GM23248 (cell line): ENCODE measurements at regions not wholly inside any gene's neighbourhood (a gene's known extent, or its start where the extent isn't known, plus 50 kb on each side); places are given as distances from the start of the nearest gene placed in this dataset.

Experiments used
- EZH2 ChIP-seq: fragments of 200-600 bp; sonication (generic); IDR thresholded peaks from 2 replicates; pipeline ENCODE4 v1.6.1; 2018; ENCODE audit warnings: antibody characterized with exemption, mild to moderate bottlenecking; ENCODE audit not compliant: insufficient read depth, poor library complexity, severe bottlenecking
- EZH2phosphoT487 ChIP-seq: fragments of 200-600 bp; sonication (generic); IDR thresholded peaks from 2 replicates; pipeline ENCODE4 v1.6.1; 2018; ENCODE audit warnings: antibody characterized with exemption, moderate library complexity, mild to moderate bottlenecking, low read depth; ENCODE audit not compliant: insufficient read depth

DNA sequence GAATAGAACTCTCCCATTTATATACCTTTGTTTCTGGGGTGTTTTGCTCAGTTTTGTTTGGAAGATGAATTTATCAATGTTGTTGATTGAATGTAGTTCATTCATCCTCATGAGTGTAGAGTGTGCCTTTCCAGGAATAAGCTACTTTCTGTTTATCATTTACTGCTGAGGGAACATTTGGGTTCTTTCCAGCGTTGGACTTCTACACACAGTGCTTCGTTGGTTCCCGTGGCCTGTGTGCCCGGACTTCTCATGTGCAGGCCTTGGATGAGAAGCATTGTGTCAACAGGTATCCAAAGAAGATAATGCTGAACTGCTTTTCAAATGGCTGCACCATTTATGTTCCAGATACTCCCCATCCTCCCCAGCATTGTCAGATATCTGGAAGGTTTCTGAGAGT, 107.6 kb upstream of the TNS3 start:
- TF ChIP-seq EZH2, result no peak
- TF ChIP-seq EZH2phosphoT487, result no peak
